Adipocyte (in vitro differentiated cells): ENCODE measurements at regions not wholly inside any gene's neighbourhood (a gene's known extent, or its start where the extent isn't known, plus 50 kb on each side); places are given as distances from the start of the nearest gene placed in this dataset.

Experiments
- DNase-seq: peaks from one replicate; pipeline ENCODE4 v3.0.0-alpha.2; 2015; ENCODE audit warnings: low read depth
- H3K27me3 ChIP-seq: replicated peaks from 2 replicates; pipeline ENCODE4 v1.7.0; 2013; ENCODE audit warnings: mild to moderate bottlenecking, low read length, moderate library complexity; ENCODE audit not compliant: control insufficient read depth, insufficient read depth
- H3K36me3 ChIP-seq: 2 replicates; pipeline ENCODE4 v1.7.0; 2013; ENCODE audit warnings: low read length, mild to moderate bottlenecking, moderate library complexity; ENCODE audit not compliant: control insufficient read depth, insufficient read depth, severe bottlenecking
- H3K4me1 ChIP-seq: 2 replicates; pipeline ENCODE4 v1.7.0; 2013; ENCODE audit warnings: mild to moderate bottlenecking, low read length, moderate library complexity; ENCODE audit not compliant: control insufficient read depth, insufficient read depth
- H3K4me3 ChIP-seq: 2 replicates; pipeline ENCODE4 v1.7.0; 2013; ENCODE audit warnings: mild to moderate bottlenecking, low read length, moderate library complexity
- H3K9ac ChIP-seq: 2 replicates; pipeline ENCODE4 v1.7.0; 2013; ENCODE audit warnings: mild to moderate bottlenecking, low read length, moderate library complexity
- H3K9me3 ChIP-seq: 2 replicates; pipeline ENCODE4 v1.7.0; 2013; ENCODE audit warnings: mild to moderate bottlenecking, low read length, moderate library complexity; ENCODE audit not compliant: control insufficient read depth

GRCh38 chr10:4077804-4078203 lies 292.8 kb upstream of the KLF6 start:
- no peak overlapping the region for H3K4me3 ChIP-seq
- H3K27me3 ChIP-seq = no peaks in the 10 kb centered on the region
- H3K9me3 ChIP-seq = no peaks in the 10 kb centered on the region
- no peaks in the 10 kb centered on the region for H3K36me3 ChIP-seq
- no peak overlapping the region for H3K9ac ChIP-seq
- peaks cover 35% of the 10 kb centered on the region for H3K4me1 ChIP-seq
- no peak for DNase-seq

DNA sequence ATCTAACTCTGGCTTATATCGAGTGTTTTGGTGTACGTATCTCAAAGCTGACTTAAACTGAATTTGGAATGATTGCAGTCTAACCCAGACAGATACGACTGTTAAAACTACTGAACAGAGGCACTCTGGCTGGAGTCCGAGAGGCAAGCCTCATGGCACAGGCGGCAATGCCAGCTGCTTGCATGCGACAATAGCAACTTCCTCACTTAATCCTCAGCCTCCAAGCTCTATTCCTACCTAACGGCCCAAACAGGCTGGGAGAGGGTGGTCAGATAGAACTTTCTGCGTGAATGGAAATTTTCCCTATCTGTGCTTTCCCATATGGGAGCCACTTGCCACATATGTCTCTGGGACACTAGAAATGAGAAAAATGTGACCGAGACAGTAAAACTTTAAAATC lies 292.0 kb upstream of the KLF6 start:
- Histone ChIP-seq H3K4me3 (no peak overlapping the region), H3K36me3 (no peaks in the 10 kb centered on the region), H3K9me3 (no peaks in the 10 kb centered on the region), H3K27me3 (no peaks in the 10 kb centered on the region), H3K4me1 (peaks cover 27% of the 10 kb centered on the region), H3K9ac (no peak overlapping the region)
- no peak for DNase-seq

GRCh38 chr10:4075443-4075842 lies 290.4 kb upstream of the KLF6 start:
- H3K36me3 ChIP-seq = no peaks in the 10 kb centered on the region

DNA sequence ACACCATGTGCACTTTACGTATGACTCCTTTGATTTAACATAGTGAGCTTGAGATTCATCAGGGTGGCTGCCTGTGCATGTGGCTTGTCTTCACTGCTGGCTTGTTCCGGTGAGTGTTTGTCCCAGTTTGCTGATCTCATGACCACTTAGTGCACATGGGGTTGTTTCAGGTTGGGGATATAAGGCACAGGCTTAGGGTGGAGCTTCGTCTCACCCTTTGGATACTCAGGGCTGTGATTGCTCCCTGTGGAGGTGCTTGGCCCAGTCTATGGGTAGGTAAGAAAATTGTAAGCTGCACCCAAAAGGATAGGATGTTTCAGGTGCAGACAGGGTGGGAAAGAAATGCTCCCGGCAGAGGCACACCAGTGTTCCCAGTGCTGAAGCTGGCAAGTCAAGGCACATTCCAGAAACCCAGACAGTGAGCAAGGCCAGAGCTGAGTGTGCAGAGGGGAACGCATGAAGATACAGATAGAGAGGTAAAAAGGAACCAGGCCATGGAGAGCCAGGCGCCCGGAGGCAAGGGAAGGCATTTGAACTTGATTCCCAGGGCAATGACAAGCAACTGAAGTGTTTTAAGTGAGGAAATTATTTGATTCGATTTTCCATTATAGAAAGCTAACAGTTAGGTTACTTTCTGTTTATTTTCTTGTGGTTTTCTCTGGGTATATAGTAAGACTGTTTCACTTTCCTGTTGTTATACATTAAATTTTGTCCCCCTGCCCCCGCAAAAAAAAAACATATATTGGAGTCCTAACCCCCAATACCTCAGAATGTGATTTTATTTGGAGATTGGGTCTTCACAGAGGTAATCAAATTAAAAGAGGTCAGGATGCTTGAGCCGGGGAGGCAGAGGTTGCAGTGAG lies 289.8 kb upstream of the KLF6 start:
- Histone ChIP-seq H3K36me3 (no peaks in the 10 kb centered on the region), H3K4me3 (no peak overlapping the region), H3K9me3 (no peaks in the 10 kb centered on the region), H3K27me3 (no peaks in the 10 kb centered on the region), H3K9ac (peak overlapping the region; percentile 71), H3K4me1 (peaks cover 22% of the 10 kb centered on the region)
- DNase-seq = no peak

More at GRCh38 chr10:4075443-4075842, 290.4 kb upstream of the KLF6 start:
- H3K4me1 ChIP-seq = peaks cover 21% of the 10 kb centered on the region
- DNase-seq = no peak
- no peak overlapping the region for H3K4me3 ChIP-seq
- no peak overlapping the region for H3K9ac ChIP-seq
- H3K9me3 ChIP-seq = no peaks in the 10 kb centered on the region
- H3K27me3 ChIP-seq = no peaks in the 10 kb centered on the region

- H3K4me3 ChIP-seq = peak overlapping the region; percentile 37
- DNase-seq = no peak
- H3K9me3 ChIP-seq = no peaks in the 10 kb centered on the region
- peak overlapping the region; percentile 71 for H3K9ac ChIP-seq
- H3K27me3 ChIP-seq = no peaks in the 10 kb centered on the region
- H3K4me1 ChIP-seq = peaks cover 27% of the 10 kb centered on the region
- H3K36me3 ChIP-seq = no peaks in the 10 kb centered on the region
Observed at GRCh38 chr10:4073912-4074311, 288.9 kb upstream of the KLF6 start.

GRCh38 chr10:4070921-4071660 lies 286.1 kb upstream of the KLF6 start:
- no peaks in the 10 kb centered on the region for H3K27me3 ChIP-seq
- H3K9ac ChIP-seq = no peak overlapping the region
- H3K4me1 ChIP-seq = peaks cover 44% of the 10 kb centered on the region
- no peak overlapping the region for H3K4me3 ChIP-seq
- no peak for DNase-seq
- no peaks in the 10 kb centered on the region for H3K36me3 ChIP-seq
- no peaks in the 10 kb centered on the region for H3K9me3 ChIP-seq

- H3K4me1 ChIP-seq = peaks cover 44% of the 10 kb centered on the region
- no peaks in the 10 kb centered on the region for H3K36me3 ChIP-seq
- H3K4me3 ChIP-seq = no peak overlapping the region
- no peak for DNase-seq
- H3K9me3 ChIP-seq = no peaks in the 10 kb centered on the region
- H3K27me3 ChIP-seq = no peaks in the 10 kb centered on the region
- H3K9ac ChIP-seq = peak overlapping the region; percentile 2
Observed at GRCh38 chr10:4070184-4070583, 285.2 kb upstream of the KLF6 start.

DNA sequence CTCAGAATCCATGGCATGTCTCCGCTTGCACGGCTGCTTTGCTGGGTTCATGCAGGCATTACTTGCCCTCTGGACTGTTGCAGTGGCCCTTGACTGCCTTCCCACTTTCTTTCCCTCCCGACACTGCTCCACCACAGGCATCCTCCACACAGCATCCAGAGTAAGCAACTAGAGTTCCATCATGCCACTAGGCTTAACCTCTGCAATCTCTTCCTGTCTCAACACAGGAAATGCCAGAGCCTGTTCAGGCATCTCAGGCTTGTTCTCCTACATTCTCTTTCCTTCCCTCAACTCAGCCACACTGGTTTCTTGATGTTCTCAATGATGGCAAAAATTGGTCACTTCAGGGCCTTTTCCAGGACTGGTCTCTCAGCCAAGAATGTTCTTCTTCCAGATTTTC lies 284.5 kb upstream of the KLF6 start:
- Histone ChIP-seq H3K36me3 (no peaks in the 10 kb centered on the region), H3K4me3 (no peak overlapping the region), H3K4me1 (peaks cover 38% of the 10 kb centered on the region), H3K9ac (peak overlapping the region; percentile 2), H3K27me3 (no peaks in the 10 kb centered on the region), H3K9me3 (no peaks in the 10 kb centered on the region)
- DNase-seq = peak; percentile 53

DNA sequence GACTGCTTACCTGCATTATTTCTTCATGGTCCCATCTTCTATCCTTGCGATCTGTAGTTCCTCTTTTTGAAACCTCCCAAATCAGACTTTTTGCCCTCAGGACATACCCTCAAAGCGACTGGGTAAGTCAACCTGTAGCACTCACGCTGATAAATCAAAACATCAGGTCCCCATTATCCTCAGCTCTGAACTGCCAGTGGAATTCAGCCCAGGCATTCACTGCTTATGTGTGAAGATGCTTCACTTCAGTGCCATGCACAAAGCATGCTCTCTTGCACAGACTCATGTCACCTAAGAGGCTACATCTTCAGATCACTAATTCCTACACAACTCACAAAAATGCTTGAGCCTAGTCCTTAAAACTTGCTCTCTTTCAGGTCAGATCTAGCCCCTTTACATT lies 283.6 kb upstream of the KLF6 start:
- DNase-seq = no peak
- Histone ChIP-seq H3K9ac (no peak overlapping the region), H3K27me3 (no peaks in the 10 kb centered on the region), H3K36me3 (no peaks in the 10 kb centered on the region), H3K4me3 (no peak overlapping the region), H3K9me3 (no peaks in the 10 kb centered on the region), H3K4me1 (peaks cover 30% of the 10 kb centered on the region)

DNA sequence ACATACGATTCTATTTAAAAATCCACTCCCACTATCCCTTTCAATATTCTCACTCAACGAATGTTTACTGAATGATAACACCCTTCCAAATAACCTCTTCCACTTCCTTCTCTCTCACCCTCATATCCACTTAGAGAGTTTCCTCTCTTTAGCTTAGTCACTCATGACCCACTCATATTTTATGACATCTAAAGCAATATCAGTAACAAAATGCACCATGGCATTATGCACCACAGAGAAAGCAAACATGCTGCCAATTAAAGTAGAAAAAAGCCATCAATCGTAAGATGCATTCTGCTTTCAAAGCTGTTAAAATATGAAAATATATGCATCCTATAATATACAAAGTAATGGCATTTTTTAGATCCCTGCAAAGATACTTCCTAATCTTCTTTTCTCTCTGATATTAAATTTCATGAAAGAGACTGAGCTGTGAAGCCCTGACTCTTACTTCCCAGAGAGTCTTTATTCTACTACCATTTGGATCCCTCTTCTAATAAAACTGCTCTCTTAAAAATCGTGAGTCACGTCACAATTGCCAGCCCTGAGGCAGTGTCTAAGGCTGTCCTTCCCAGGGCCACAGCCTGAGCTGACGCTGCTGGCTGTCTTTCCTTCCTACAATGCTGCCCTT lies 283.0 kb upstream of the KLF6 start:
- Histone ChIP-seq H3K27me3 (no peaks in the 10 kb centered on the region), H3K9me3 (no peaks in the 10 kb centered on the region), H3K9ac (no peak overlapping the region), H3K36me3 (no peaks in the 10 kb centered on the region), H3K4me1 (peaks cover 24% of the 10 kb centered on the region), H3K4me3 (no peak overlapping the region)
- DNase-seq = no peak

DNA sequence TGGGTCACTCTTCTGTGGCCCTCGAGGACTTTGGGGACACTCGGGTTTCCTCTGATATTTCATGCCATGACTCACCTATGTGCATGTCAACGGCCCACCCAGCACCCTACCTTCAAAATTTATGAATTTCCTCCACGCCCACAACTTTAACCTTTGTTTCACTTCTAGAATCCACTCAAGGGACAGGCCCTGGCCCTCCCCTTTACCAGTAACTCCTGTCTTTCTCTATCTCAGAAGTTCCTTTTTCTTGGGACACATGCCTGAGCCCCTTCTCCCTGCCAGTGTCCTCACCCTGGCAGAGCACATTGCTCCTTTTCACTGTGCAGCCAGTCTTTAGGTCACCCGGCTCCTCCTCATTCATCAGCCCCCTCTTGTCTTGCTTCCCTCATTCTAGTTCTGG lies 282.5 kb upstream of the KLF6 start:
- H3K4me1 ChIP-seq = peaks cover 24% of the 10 kb centered on the region
- H3K4me3 ChIP-seq = no peak overlapping the region
- H3K36me3 ChIP-seq = no peaks in the 10 kb centered on the region
- DNase-seq = no peak
- H3K9ac ChIP-seq = no peak overlapping the region
- H3K9me3 ChIP-seq = no peaks in the 10 kb centered on the region
- H3K27me3 ChIP-seq = no peaks in the 10 kb centered on the region
